ENCODE measurements at regions not wholly inside any gene's neighbourhood (a gene's known extent, or its start where the extent isn't known, plus 50 kb on each side); places are given as distances from the start of the nearest gene placed in this dataset.

GRCh38 chr2:21836261-21836660 lies 712.5 kb downstream of the TDRD15 start:
- no peak for TF ChIP-seq CTCF (IDR thresholded peaks at IDR 0.05; ENCODE audit: borderline replicate concordance, extremely low read depth, low read length, poor library complexity, severe bottlenecking)
- TF ChIP-seq EZH2 (IDR thresholded peaks at IDR 0.05; ENCODE audit: borderline replicate concordance, low read depth, low read length, severe bottlenecking) = no peak

All from DND-41 (cell line).